ENCODE measurements at regions not wholly inside any gene's neighbourhood (a gene's known extent, or its start where the extent isn't known, plus 50 kb on each side); places are given as distances from the start of the nearest gene placed in this dataset.

GRCh38 chr16:9345880-9346279 lies 254.4 kb downstream of the HAPSTR1 start:
- TF ChIP-seq POLR2A (conservative IDR thresholded peaks at IDR 0.05), result no peak
- no peak for TF ChIP-seq EGR1 (conservative IDR thresholded peaks at IDR 0.05)
- TF ChIP-seq POLR2AphosphoS5 (IDR thresholded peaks at IDR 0.05; ENCODE audit: control insufficient read depth, insufficient read depth, low read depth, low read length), result no peak
- TF ChIP-seq, protein P1, sequence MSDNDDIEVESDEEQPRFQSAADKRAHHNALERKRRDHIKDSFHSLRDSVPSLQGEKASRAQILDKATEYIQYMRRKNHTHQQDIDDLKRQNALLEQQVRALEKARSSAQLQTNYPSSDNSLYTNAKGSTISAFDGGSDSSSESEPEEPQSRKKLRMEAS (CRISPR knock-in tag; IDR thresholded peaks at IDR 0.05), result no peak
- TF ChIP-seq ASH1L (IDR thresholded peaks at IDR 0.05; ENCODE audit: borderline replicate concordance, low read depth, partially characterized antibody), result no peak
- no peak for TF ChIP-seq MAFF (IDR thresholded peaks at IDR 0.05; ENCODE audit: low read length)
- no peak for TF ChIP-seq SRSF1 (IDR thresholded peaks at IDR 0.05; ENCODE audit: low read depth, low read length)
